ENCODE measurements at regions not wholly inside any gene's neighbourhood (a gene's known extent, or its start where the extent isn't known, plus 50 kb on each side); places are given as distances from the start of the nearest gene placed in this dataset.

- H3K27me3 ChIP-seq (ENCODE audit: insufficient read depth, low read length): no peaks in the 10 kb centered on the region
- RAD21 ChIA-PET (ENCODE audit: low non-redundant PET in 1 of 2, low total read pairs in 2 of 2, uncharacterized antibody in 2 of 2, unreplicated experiment in 2 of 2): no interaction called here
Measured at GRCh38 chr14:58964598-58964928, 223.9 kb upstream of the DAAM1 start.

GRCh38 chr14:58965601-58966000 is 222.9 kb upstream of the DAAM1 start:
- no peak overlapping the region for H3K27ac ChIP-seq (ENCODE audit: low read depth, low read length)
- RAD21 ChIA-PET (ENCODE audit: low non-redundant PET in 1 of 2, low total read pairs in 2 of 2, uncharacterized antibody in 2 of 2, unreplicated experiment in 2 of 2): no interaction called here
- no peak overlapping the region for H3K4me3 ChIP-seq (replicated peaks in 1 of 2; ENCODE audit: low read depth in 1 of 2, low read length in 2 of 2)
- H4K20me1 ChIP-seq (ENCODE audit: insufficient read depth): no peaks in the 10 kb centered on the region
- H3K9ac ChIP-seq (ENCODE audit: low read length): no peak overlapping the region
- H2AFZ ChIP-seq (ENCODE audit: low read depth, low read length, poor library complexity, severe bottlenecking): no peak overlapping the region
- TF ChIP-seq ELF1 (IDR thresholded peaks at IDR 0.05; ENCODE audit: borderline replicate concordance, low read depth) (no peak), REST (IDR thresholded peaks at IDR 0.05; ENCODE audit: low read depth) (no peak), CEBPB (IDR thresholded peaks at IDR 0.05; ENCODE audit: low read depth) (no peak), JUND (IDR thresholded peaks at IDR 0.05) (no peak), SIN3A (IDR thresholded peaks at IDR 0.05; ENCODE audit: low read depth) (no peak), SRF (IDR thresholded peaks at IDR 0.05; ENCODE audit: low read depth) (no peak), POLR2AphosphoS5 (IDR thresholded peaks at IDR 0.05; ENCODE audit: low read depth, low read length) (no peak)
- no peak for ATAC-seq
- H3K9me3 ChIP-seq (ENCODE audit: control insufficient read depth in 1 of 2, insufficient read depth in 1 of 2, low read depth in 1 of 2, low read length in 2 of 2): no peaks in the 10 kb centered on the region
- H3K4me2 ChIP-seq (ENCODE audit: low read length): no peak overlapping the region
- no peaks in the 10 kb centered on the region for H3K36me3 ChIP-seq (ENCODE audit: control insufficient read depth in 1 of 2, insufficient read depth in 2 of 2, low read length in 2 of 2)
- CTCF ChIA-PET: no interaction called here
- BruUV-seq (replicated peaks): no TSS peak
- POLR2A ChIA-PET: no interaction called here
- H3K9me2 ChIP-seq (ENCODE audit: insufficient read depth): no peaks in the 10 kb centered on the region
- DNase-seq (ENCODE audit: low read depth, low spot score): no peak
- H3K4me1 ChIP-seq (ENCODE audit: control insufficient read depth in 1 of 2, insufficient read depth in 2 of 2, low read length in 2 of 2): no peaks in the 10 kb centered on the region
- no peaks in the 10 kb centered on the region for H3K79me2 ChIP-seq (ENCODE audit: insufficient read depth, low read length)
- no peaks in the 10 kb centered on the region for H3K27me3 ChIP-seq (ENCODE audit: insufficient read depth, low read length)
- intact Hi-C loops (cut with micrococcal nuclease): no loop called here

More at GRCh38 chr14:58964598-58964928, 223.9 kb upstream of the DAAM1 start:
- DNase-seq (ENCODE audit: low read depth, low spot score): no peak
- no peaks in the 10 kb centered on the region for H3K9me3 ChIP-seq (ENCODE audit: control insufficient read depth in 1 of 2, insufficient read depth in 1 of 2, low read depth in 1 of 2, low read length in 2 of 2)
- intact Hi-C loops (cut with micrococcal nuclease): no loop called here
- H3K9me2 ChIP-seq (ENCODE audit: insufficient read depth): no peaks in the 10 kb centered on the region
- no peak overlapping the region for H3K9ac ChIP-seq (ENCODE audit: low read length)
- ATAC-seq: no peak
- no peaks in the 10 kb centered on the region for H4K20me1 ChIP-seq (ENCODE audit: insufficient read depth)
- no TSS peak for BruUV-seq (replicated peaks)
- no peak for TF ChIP-seq POLR2A (IDR thresholded peaks at IDR 0.05; ENCODE audit: borderline replicate concordance, extremely low read depth, insufficient read depth, insufficient read length)
- TF ChIP-seq TCF7L2 (IDR thresholded peaks at IDR 0.05; ENCODE audit: borderline replicate concordance, extremely low read depth, insufficient read depth, insufficient read length): no peak
- no peak for TF ChIP-seq SIN3A (IDR thresholded peaks at IDR 0.05; ENCODE audit: low read depth)
- TF ChIP-seq YY1 (IDR thresholded peaks at IDR 0.05; ENCODE audit: extremely low read depth, insufficient replicate concordance, low read depth, low read length): no peak
- no peak for TF ChIP-seq EGR1 (IDR thresholded peaks at IDR 0.05; ENCODE audit: low read depth)
- TF ChIP-seq EZH2 (IDR thresholded peaks at IDR 0.05): no peak
- no peak for TF ChIP-seq ZNF274 (IDR thresholded peaks at IDR 0.05; ENCODE audit: low read depth, low read length)
- TF ChIP-seq CBX3 (IDR thresholded peaks at IDR 0.05; ENCODE audit: low read depth): no peak
- TF ChIP-seq MAX (IDR thresholded peaks at IDR 0.05): no peak
- TF ChIP-seq ELF1 (IDR thresholded peaks at IDR 0.05; ENCODE audit: borderline replicate concordance, low read depth): no peak
- ChIA-PET POLR2A (no interaction called here), CTCF (no interaction called here)
- H3K4me2 ChIP-seq (ENCODE audit: low read length): no peak overlapping the region
- H3K79me2 ChIP-seq (ENCODE audit: insufficient read depth, low read length): no peaks in the 10 kb centered on the region
- H2AFZ ChIP-seq (ENCODE audit: low read depth, low read length, poor library complexity, severe bottlenecking): no peak overlapping the region
- H3K36me3 ChIP-seq (ENCODE audit: control insufficient read depth in 1 of 2, insufficient read depth in 2 of 2, low read length in 2 of 2): no peaks in the 10 kb centered on the region
- no peak overlapping the region for H3K4me3 ChIP-seq (replicated peaks in 1 of 2; ENCODE audit: low read depth in 1 of 2, low read length in 2 of 2)
- no peaks in the 10 kb centered on the region for H3K4me1 ChIP-seq (ENCODE audit: control insufficient read depth in 1 of 2, insufficient read depth in 2 of 2, low read length in 2 of 2)
- H3K27ac ChIP-seq (ENCODE audit: low read depth, low read length): no peak overlapping the region
